ENCODE measurements at regions not wholly inside any gene's neighbourhood (a gene's known extent, or its start where the extent isn't known, plus 50 kb on each side); places are given as distances from the start of the nearest gene placed in this dataset.

GRCh38 chr1:185601189-185601588 lies 133.0 kb upstream of the HMCN1 start:
- DNase-seq (ENCODE audit: low read depth) = no peak
- no peak overlapping the region for H3K4me3 ChIP-seq (ENCODE audit: low read length)
- TF ChIP-seq CTCF (conservative IDR thresholded peaks at IDR 0.05; ENCODE audit: low read length) = no peak

- peak; percentile 13 for DNase-seq (ENCODE audit: low read depth)
- no peak for TF ChIP-seq CTCF (conservative IDR thresholded peaks at IDR 0.05; ENCODE audit: low read length)
- no peak overlapping the region for H3K4me3 ChIP-seq (ENCODE audit: low read length)
These were observed 133.6 kb upstream of the HMCN1 start for GRCh38 chr1:185600641-185601040.

DNA sequence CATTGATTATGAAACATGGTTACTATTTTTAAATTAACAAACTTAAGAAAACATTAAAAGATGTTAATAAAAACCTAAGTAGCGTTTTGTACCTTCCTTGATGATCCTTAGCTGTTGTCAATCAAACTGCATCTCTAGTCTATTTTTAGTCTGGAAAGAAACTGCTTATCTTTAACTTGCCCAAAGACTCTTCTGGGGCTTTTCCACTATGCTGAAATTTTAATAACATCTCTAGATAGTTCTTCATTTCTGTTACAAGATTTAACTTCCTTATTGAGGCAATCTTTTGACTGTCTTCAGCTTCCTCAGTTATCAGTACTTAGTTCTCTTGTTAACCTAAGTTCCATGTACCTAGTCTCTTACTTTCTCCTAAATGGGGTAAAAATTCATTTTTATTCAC lies 135.9 kb upstream of the HMCN1 start:
- no peak for DNase-seq (ENCODE audit: low read depth)
- TF ChIP-seq CTCF (conservative IDR thresholded peaks at IDR 0.05; ENCODE audit: low read length) = no peak
- H3K4me3 ChIP-seq (ENCODE audit: low read length) = no peak overlapping the region

- peak; percentile 37 for DNase-seq (ENCODE audit: low read depth)
- H3K4me3 ChIP-seq (ENCODE audit: low read length) = no peak overlapping the region
- peak; percentile 74 for TF ChIP-seq CTCF (conservative IDR thresholded peaks at IDR 0.05; ENCODE audit: low read length)
These were observed 138.1 kb upstream of the HMCN1 start for GRCh38 chr1:185595835-185596667.

DNA sequence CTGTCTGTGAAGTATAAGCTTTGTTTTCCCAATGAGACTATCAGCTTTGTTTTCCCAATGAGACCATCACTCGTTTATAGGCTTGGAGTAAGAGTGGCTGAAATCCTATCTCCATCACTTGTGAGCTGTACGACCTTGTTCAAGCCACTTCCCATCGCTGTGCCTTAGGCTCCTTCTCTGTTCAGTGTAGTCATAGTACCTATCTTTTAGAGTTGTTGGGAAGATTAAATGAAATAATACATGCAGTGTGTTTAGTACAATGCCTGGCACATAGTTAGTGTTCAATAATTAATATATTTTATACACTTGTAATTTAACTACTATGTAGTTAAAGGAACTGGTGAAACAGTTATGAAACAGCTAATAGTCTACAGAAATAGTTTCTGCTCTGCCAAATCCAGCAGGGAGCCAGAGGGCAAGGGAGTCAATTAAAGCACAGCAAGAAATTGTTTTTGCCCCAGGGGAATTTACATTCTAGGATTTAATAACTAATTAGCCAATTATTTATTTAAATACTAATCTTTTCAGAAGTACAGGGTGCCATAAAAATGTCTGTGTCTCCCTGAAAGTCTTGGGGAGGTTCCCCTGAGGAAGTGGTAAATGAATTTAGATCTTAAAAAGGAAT lies 139.3 kb upstream of the HMCN1 start:
- no peak for DNase-seq (ENCODE audit: low read depth)
- no peak overlapping the region for H3K4me3 ChIP-seq (ENCODE audit: low read length)
- no peak for TF ChIP-seq CTCF (conservative IDR thresholded peaks at IDR 0.05; ENCODE audit: low read length)

DNA sequence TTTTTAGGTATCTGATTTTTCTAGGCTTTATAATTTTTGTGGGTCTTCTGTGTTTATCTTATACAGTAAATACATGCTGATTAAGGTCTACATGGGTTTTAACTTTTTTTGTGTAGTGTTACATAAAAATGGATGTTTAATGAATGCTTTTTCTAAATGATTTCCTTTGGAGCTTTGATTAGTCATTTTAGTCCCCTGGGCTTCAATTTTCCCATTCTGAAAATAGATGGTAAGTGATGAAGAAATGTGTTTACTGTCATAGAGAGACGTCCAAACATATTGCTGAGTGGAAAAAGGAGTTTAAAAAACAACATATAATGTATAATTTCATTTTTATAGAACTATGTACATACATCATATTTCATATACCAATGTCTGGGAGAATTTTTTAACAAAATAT lies 140.9 kb upstream of the HMCN1 start:
- TF ChIP-seq CTCF (conservative IDR thresholded peaks at IDR 0.05; ENCODE audit: low read length) = no peak
- DNase-seq (ENCODE audit: low read depth) = no peak

DNA sequence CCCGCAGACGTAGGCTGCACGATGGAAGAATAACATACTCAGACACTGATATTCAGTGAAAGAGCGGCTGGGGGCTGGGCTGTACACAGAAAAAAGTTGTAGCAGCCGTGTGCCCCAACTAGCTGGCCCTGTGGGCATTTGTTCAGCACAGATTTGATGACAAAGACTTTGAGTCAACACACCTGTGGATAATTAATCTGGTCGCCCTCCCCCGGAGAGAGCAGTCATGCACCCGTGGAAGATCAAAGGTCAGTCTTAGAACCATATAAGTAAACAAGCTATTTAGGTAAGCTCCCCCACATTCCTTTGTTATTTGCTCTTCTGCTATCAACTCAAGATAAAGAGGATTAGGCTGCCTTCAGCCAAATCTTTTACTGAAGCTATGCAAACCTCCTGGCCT lies 148.4 kb upstream of the HMCN1 start:
- H3K4me3 ChIP-seq (ENCODE audit: low read length) = no peak overlapping the region
- TF ChIP-seq CTCF (conservative IDR thresholded peaks at IDR 0.05; ENCODE audit: low read length) = no peak
- DNase-seq (ENCODE audit: low read depth) = no peak

More for the DNA sequence above, 140.9 kb upstream of the HMCN1 start:
- no peak overlapping the region for H3K4me3 ChIP-seq (ENCODE audit: low read length)

All from AG10803 (cell line).